HepG2 (cell line): ENCODE measurements at regions not wholly inside any gene's neighbourhood (a gene's known extent, or its start where the extent isn't known, plus 50 kb on each side); places are given as distances from the start of the nearest gene placed in this dataset.

Source experiments
- ATAC-seq: fragments of 200-7000 bp; cut with Tn5 transposase; 3 replicates; pipeline ENCODE4 v1.9.1; 2020; ENCODE audit warnings: mild to moderate bottlenecking, moderate library complexity
- BruUV-seq: library from RNA; stranded (reverse); fragments of 400-500 nt; replicated peaks from 2 replicates; lab custom pipeline; 2021; lab: Mats Ljungman, UMichigan
- CTCF ChIA-PET: fragments of 300-600 bp; formaldehyde crosslinking; extraction: SDS; loops from one replicate; lab custom pipeline; 2021; ENCODE audit warnings: low total read pairs, inconsistent platforms, low intra/inter-chr PET ratio; lab: Yijun Ruan, JAX
- POLR2A ChIA-PET: fragments of 350-600 bp; sonication (Branson Sonifier 250); formaldehyde crosslinking; loops from one replicate; lab custom pipeline; 2020; ENCODE audit warnings: antibody characterized with exemption, inconsistent platforms; lab: Yijun Ruan, JAX
- DNase-seq: peaks from one replicate; pipeline ENCODE4 v3.0.0-alpha.2; 2015; ENCODE audit warnings: low spot score
- FAIRE-seq: peaks from 3 replicates; lab custom pipeline; 2011; peaks lifted over from hg19 to GRCh38; lab: Jason Lieb, UNC
- H2AFZ ChIP-seq: one replicate; pipeline ENCODE4 v1.6.1; 2011; ENCODE audit warnings: low read length, inconsistent platforms
- H3K27ac ChIP-seq: fragments of 300-600 bp; 3 replicates; pipeline ENCODE4 v1.8.0; 2011; ENCODE audit warnings: mixed run types, mild to moderate bottlenecking, mixed read lengths, low read length, inconsistent platforms; ENCODE audit not compliant: insufficient read depth; ENCODE audit errors: extremely low read length
- H3K27me3 ChIP-seq, 2 experiments: fragments of 200-600 bp in 1 of 2; 2 replicates in 1 of 2; 3 replicates in 1 of 2; pipeline versions ENCODE4 v1.6.0 to v1.8.0; 2011; ENCODE audit warnings: low read length in 2 of 2, mild to moderate bottlenecking in 2 of 2, moderate library complexity in 2 of 2, inconsistent platforms in 1 of 2; ENCODE audit not compliant: insufficient read depth in 2 of 2, control insufficient read depth in 1 of 2
- H3K36me3 ChIP-seq, 2 experiments: fragments of 200-600 bp in 1 of 2; replicated peaks in 1 of 2; 2 replicates in 1 of 2; 3 replicates in 1 of 2; pipeline versions ENCODE4 v1.5.1 to v1.8.0; 2011; ENCODE audit warnings: low read length in 2 of 2, inconsistent platforms in 1 of 2; ENCODE audit not compliant: insufficient read depth in 2 of 2, control insufficient read depth in 1 of 2
- H3K4me1 ChIP-seq: 2 replicates; pipeline ENCODE4 v1.5.1; 2012; ENCODE audit warnings: low read length, inconsistent platforms; ENCODE audit not compliant: insufficient read depth
- H3K4me2 ChIP-seq: 2 replicates; pipeline ENCODE4 v1.6.0; 2011; ENCODE audit warnings: low read depth, low read length, inconsistent platforms
- H3K4me3 ChIP-seq, 3 experiments: fragments of 200-600 bp in 1 of 3; sonication (generic), shearing (Covaris generic) in 1 of 3; replicated peaks in 1 of 3; 2 replicates each; pipeline ENCODE4 v1.5.1; 2011 to 2016; ENCODE audit warnings: low read length in 3 of 3, inconsistent platforms in 2 of 3, low read depth in 2 of 3, mild to moderate bottlenecking in 2 of 3, control low read depth in 1 of 3, mixed read lengths in 1 of 3; ENCODE audit not compliant: insufficient read depth in 1 of 3
- H3K79me2 ChIP-seq: one replicate; pipeline ENCODE4 v1.6.1; 2011; ENCODE audit warnings: low read length, inconsistent platforms; ENCODE audit not compliant: insufficient read depth
- H3K9ac ChIP-seq: 2 replicates; pipeline ENCODE4 v1.6.0; 2011; ENCODE audit warnings: mild to moderate bottlenecking, low read depth, low read length, inconsistent platforms; ENCODE audit not compliant: insufficient read depth
- H3K9me3 ChIP-seq: 2 replicates; pipeline ENCODE4 v1.5.1; 2012; ENCODE audit warnings: mild to moderate bottlenecking, low read length
- H4K20me1 ChIP-seq: 2 replicates; pipeline ENCODE4 v1.6.0; 2011; ENCODE audit warnings: inconsistent platforms, mild to moderate bottlenecking, low read length, moderate library complexity; ENCODE audit not compliant: insufficient read depth
- MAFK ChIP-seq, 2 experiments: IDR thresholded peaks in 1 of 2; conservative IDR thresholded peaks in 1 of 2; 2 replicates each; pipeline ENCODE4 v1.6.1; 2011; ENCODE audit warnings: improper control_type of control experiment in 2 of 2, low read length in 2 of 2
- NCOR1 ChIP-seq: fragments of 200-600 bp; sonication (generic); IDR thresholded peaks from 2 replicates; pipeline ENCODE4 v1.7.0; 2017; ENCODE audit warnings: antibody characterized with exemption, low read length, borderline replicate concordance
- NFE2L2 ChIP-seq: fragments of 150-350 bp; IDR thresholded peaks from 2 replicates; pipeline ENCODE4 v1.6.1; 2014; ENCODE audit warnings: low read length
- PREB ChIP-seq: sonication (generic); formaldehyde crosslinking; IDR thresholded peaks from 2 replicates; pipeline ENCODE4 v1.4.0; 2020; ENCODE audit warnings: missing genetic modification reagents
- REPIN1 ChIP-seq: sonication (generic); formaldehyde crosslinking; IDR thresholded peaks from 2 replicates; pipeline ENCODE4 v1.8.0; 2022; ENCODE audit warnings: missing genetic modification reagents, low read depth, mild to moderate bottlenecking, borderline replicate concordance
- TERF1 ChIP-seq: sonication (generic); formaldehyde crosslinking; IDR thresholded peaks from 2 replicates; pipeline ENCODE4 v1.8.0; 2022; ENCODE audit warnings: mild to moderate bottlenecking, missing genetic modification reagents, moderate library complexity
- ZBTB21 ChIP-seq: sonication (generic); formaldehyde crosslinking; IDR thresholded peaks from 2 replicates; pipeline ENCODE4 v1.4.0; 2020; ENCODE audit warnings: missing genetic modification reagents
- ZMAT3 ChIP-seq: sonication (generic); formaldehyde crosslinking; conservative IDR thresholded peaks from 2 replicates; pipeline ENCODE4 v1.7.0; 2021; ENCODE audit warnings: missing genetic modification reagents
- ZNF570 ChIP-seq: sonication (generic); formaldehyde crosslinking; IDR thresholded peaks from 2 replicates; pipeline ENCODE4 v1.4.0; 2020; ENCODE audit warnings: mild to moderate bottlenecking, missing genetic modification reagents, borderline replicate concordance
- ZNF691 ChIP-seq: sonication (generic); formaldehyde crosslinking; IDR thresholded peaks from 2 replicates; pipeline ENCODE4 v1.4.0; 2020; ENCODE audit warnings: missing genetic modification reagents, low read depth, mild to moderate bottlenecking, borderline replicate concordance
- WGBS: methylation state at CpG from one replicate; pipeline ENCODE4 v1.1.6; 2017; ENCODE audit warnings: low lambda C conversion rate; 5-methylcytosine and 5-hydroxymethylcytosine counted together
- in situ Hi-C: cut with HindIII; loops from 2 replicates; pipeline ENCODE4 v1.10.0; 2017; ENCODE audit warnings: low pct_unique_long_range_greater_than_20kb; ENCODE audit not compliant: extremely low pct_ligation_motif_present
- intact Hi-C: fragments of 100-400 bp; cut with micrococcal nuclease; formaldehyde crosslinking; loops from one replicate; pipeline ENCODE4 v1.10.0; 2022; ENCODE audit not compliant: unreplicated experiment
- TF ChIP-seq, protein P1 (sequence below): sonication (generic); formaldehyde crosslinking; IDR thresholded peaks from 2 replicates; pipeline ENCODE4 v1.4.0; 2020; ENCODE audit warnings: missing genetic modification reagents, borderline replicate concordance
- TF ChIP-seq, protein P2 (sequence below): IDR thresholded peaks from 2 replicates; pipeline ENCODE4 v1.6.1; 2016; ENCODE audit warnings: control low read depth

GRCh38 chr13:95385373-95385772 is 84.1 kb upstream of the ABCC4 start (continued):
- TF ChIP-seq ZNF691 (CRISPR knock-in tag) (no peak), PREB (CRISPR knock-in tag) (no peak)

GRCh38 chr13:95385798-95386197 is 84.5 kb upstream of the ABCC4 start:
- CTCF ChIA-PET, result no interaction called here
- in situ Hi-C loops, result no loop called here
- FAIRE-seq, result no peak

DNA sequence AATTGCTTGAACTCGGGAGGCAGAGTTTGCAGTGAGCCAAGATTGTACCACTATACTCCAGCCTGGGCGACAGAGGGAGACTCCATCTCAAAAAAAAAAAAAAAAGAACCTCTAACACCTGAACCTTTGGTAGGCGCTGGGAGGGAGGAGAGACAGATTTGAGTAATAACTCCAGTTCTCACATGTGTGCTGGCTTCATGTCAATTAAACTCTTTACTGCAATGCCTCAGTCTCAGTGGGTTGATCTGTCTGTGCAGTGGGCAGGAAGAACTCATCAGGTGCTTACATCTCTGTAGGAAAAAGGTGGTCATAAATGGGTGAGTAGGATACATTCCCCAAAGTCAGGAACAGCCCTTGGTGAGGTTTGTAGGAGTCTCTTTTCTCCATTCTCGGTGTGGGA is 85.1 kb upstream of the ABCC4 start:
- in situ Hi-C loops, result no loop called here
- BruUV-seq, result no TSS peak
- Histone ChIP-seq H3K27me3 (no peaks in the 10 kb centered on the region; a peak in 1 of 5 replicates), H3K4me2 (no peak overlapping the region), H3K4me1 (peaks cover 8% of the 10 kb centered on the region; the same call in 1 of the 2 replicates), H3K9me3 (no peaks in the 10 kb centered on the region), H3K27ac (no peak overlapping the region), H2AFZ (no peak overlapping the region), H3K4me3 (no peak overlapping the region), H4K20me1 (no peaks in the 10 kb centered on the region), H3K36me3 (no peaks in the 10 kb centered on the region), H3K9ac (no peak overlapping the region), H3K79me2 (no peaks in the 10 kb centered on the region)
- DNase-seq (no peak), FAIRE-seq (no peak), ATAC-seq (no peak)
- ChIA-PET POLR2A (no interaction called here), CTCF (no interaction called here)
- 47% methylated on average over 4 of the region's 4 CpGs for whole genome bisulfite sequencing
- intact Hi-C loops, result no loop called here
- TF ChIP-seq, protein P1, sequence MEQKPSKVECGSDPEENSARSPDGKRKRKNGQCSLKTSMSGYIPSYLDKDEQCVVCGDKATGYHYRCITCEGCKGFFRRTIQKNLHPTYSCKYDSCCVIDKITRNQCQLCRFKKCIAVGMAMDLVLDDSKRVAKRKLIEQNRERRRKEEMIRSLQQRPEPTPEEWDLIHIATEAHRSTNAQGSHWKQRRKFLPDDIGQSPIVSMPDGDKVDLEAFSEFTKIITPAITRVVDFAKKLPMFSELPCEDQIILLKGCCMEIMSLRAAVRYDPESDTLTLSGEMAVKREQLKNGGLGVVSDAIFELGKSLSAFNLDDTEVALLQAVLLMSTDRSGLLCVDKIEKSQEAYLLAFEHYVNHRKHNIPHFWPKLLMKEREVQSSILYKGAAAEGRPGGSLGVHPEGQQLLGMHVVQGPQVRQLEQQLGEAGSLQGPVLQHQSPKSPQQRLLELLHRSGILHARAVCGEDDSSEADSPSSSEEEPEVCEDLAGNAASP (CRISPR knock-in tag), result no peak
- TF ChIP-seq NCOR1, result no peak
- no peak for TF ChIP-seq TERF1 (CRISPR knock-in tag)
- TF ChIP-seq ZNF570, result no peak
- no peak for TF ChIP-seq MAFK (conservative IDR thresholded peaks at IDR 0.05 in 1 of 2, IDR thresholded peaks at IDR 0.05 in 1 of 2; ENCODE audit: low read length in 2 of 2)
- no peak for TF ChIP-seq ZBTB21 (CRISPR knock-in tag)
- TF ChIP-seq, protein P2, sequence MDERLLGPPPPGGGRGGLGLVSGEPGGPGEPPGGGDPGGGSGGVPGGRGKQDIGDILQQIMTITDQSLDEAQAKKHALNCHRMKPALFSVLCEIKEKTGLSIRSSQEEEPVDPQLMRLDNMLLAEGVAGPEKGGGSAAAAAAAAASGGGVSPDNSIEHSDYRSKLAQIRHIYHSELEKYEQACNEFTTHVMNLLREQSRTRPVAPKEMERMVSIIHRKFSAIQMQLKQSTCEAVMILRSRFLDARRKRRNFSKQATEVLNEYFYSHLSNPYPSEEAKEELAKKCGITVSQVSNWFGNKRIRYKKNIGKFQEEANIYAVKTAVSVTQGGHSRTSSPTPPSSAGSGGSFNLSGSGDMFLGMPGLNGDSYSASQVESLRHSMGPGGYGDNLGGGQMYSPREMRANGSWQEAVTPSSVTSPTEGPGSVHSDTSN (CRISPR knock-in tag), result no peak
- TF ChIP-seq ZMAT3 (CRISPR knock-in tag), result no peak

More at GRCh38 chr13:95385798-95386197, 84.5 kb upstream of the ABCC4 start:
- Histone ChIP-seq H3K27me3 (no peaks in the 10 kb centered on the region; a peak in 1 of 5 replicates), H3K4me3 (no peak overlapping the region), H3K4me1 (peaks cover 12% of the 10 kb centered on the region; the same call in 1 of the 2 replicates)
- intact Hi-C loops, result no loop called here
- ATAC-seq, result no peak
- TF ChIP-seq REPIN1, result no peak
- 0 out of 2 replicates have a peak, but pooled peaks have one; percentile 26 for TF ChIP-seq NFE2L2
- TF ChIP-seq, all 625 proteins: peak for 1
- DNase-seq, result no peak
- H3K79me2 ChIP-seq, result no peaks in the 10 kb centered on the region
- WGBS, result 6% methylated on average over 1 of the region's 1 CpG
- POLR2A ChIA-PET, result no interaction called here
- no peak overlapping the region for H3K9ac ChIP-seq
- H3K4me2 ChIP-seq, result no peak overlapping the region
- no peaks in the 10 kb centered on the region for H3K9me3 ChIP-seq
- no TSS peak for BruUV-seq
- H4K20me1 ChIP-seq, result no peaks in the 10 kb centered on the region
- H3K27ac ChIP-seq, result no peak overlapping the region
- H2AFZ ChIP-seq, result no peak overlapping the region
- H3K36me3 ChIP-seq, result no peaks in the 10 kb centered on the region
